ENCODE measurements at regions not wholly inside any gene's neighbourhood (a gene's known extent, or its start where the extent isn't known, plus 50 kb on each side); places are given as distances from the start of the nearest gene placed in this dataset.

GRCh38 chr1:185603158-185603557 is 131.0 kb upstream of the HMCN1 start:
- TF ChIP-seq CTCF (IDR thresholded peaks at IDR 0.05) (no peak), POLR2A (IDR thresholded peaks at IDR 0.05) (no peak)
